Natural killer cell (primary cell): ENCODE measurements at regions not wholly inside any gene's neighbourhood (a gene's known extent, or its start where the extent isn't known, plus 50 kb on each side); places are given as distances from the start of the nearest gene placed in this dataset.

Experiments
- ATAC-seq, 3 donors: fragments of 150-1000 bp in 2 of 3; fragments of 200-7000 bp in 1 of 3; cut with Tn5 transposase; 1 replicate in 1 of 3; 2 replicates in 2 of 3; pipeline ENCODE4 v1.10.0; 2021; ENCODE audit warnings: mild to moderate bottlenecking in 2 of 3, moderate library complexity in 2 of 3
- DNase-seq, 2 donors: peaks; one replicate each; pipeline versions ENCODE4 v3.0.0 to v3.0.0-alpha.2; 2013 to 2021; ENCODE audit warnings: mixed read lengths in 1 of 2
- H3K27ac ChIP-seq: one replicate; pipeline ENCODE4 v1.5.1; 2013; ENCODE audit warnings: mild to moderate bottlenecking, low read length
- H3K27me3 ChIP-seq: one replicate; pipeline ENCODE4 v1.6.1; 2013; ENCODE audit warnings: low read length; ENCODE audit not compliant: control insufficient read depth, insufficient read depth
- H3K36me3 ChIP-seq: one replicate; pipeline ENCODE4 v1.6.1; 2013; ENCODE audit warnings: low read length; ENCODE audit not compliant: control insufficient read depth, insufficient read depth
- H3K4me1 ChIP-seq: one replicate; pipeline ENCODE4 v1.6.1; 2013; ENCODE audit warnings: low read length; ENCODE audit not compliant: control insufficient read depth, insufficient read depth
- H3K4me3 ChIP-seq: one replicate; pipeline ENCODE4 v1.5.1; 2013; ENCODE audit warnings: low read length
- H3K9me3 ChIP-seq: one replicate; pipeline ENCODE4 v1.6.1; 2013; ENCODE audit warnings: low read length; ENCODE audit not compliant: control insufficient read depth, insufficient read depth
- H3K27ac Mint-ChIP-seq, 2 donors: one replicate each; pipeline ENCODE4 v1.8.0; 2022; ENCODE audit warnings: mild to moderate bottlenecking in 2 of 2, mixed read lengths in 2 of 2, moderate library complexity in 1 of 2
- H3K27me3 Mint-ChIP-seq, 2 donors: one replicate each; pipeline ENCODE4 v1.8.0; 2022; ENCODE audit warnings: low read depth in 2 of 2, mixed read lengths in 2 of 2
- H3K36me3 Mint-ChIP-seq: one replicate; pipeline ENCODE4 v1.8.0; 2022; ENCODE audit warnings: mixed read lengths
- H3K4me1 Mint-ChIP-seq, 2 donors: one replicate each; pipeline ENCODE4 v1.8.0; 2022; ENCODE audit warnings: mixed read lengths in 2 of 2
- H3K4me3 Mint-ChIP-seq: one replicate; pipeline ENCODE4 v1.8.0; 2022; ENCODE audit warnings: mild to moderate bottlenecking, moderate library complexity, mixed read lengths
- H3K9me3 Mint-ChIP-seq, 2 donors: one replicate each; pipeline ENCODE4 v1.8.0; 2022; ENCODE audit warnings: mixed read lengths in 2 of 2
- CTCF ChIP-seq: fragments of 200-600 bp; IDR thresholded peaks from one replicate; pipeline ENCODE4 v1.8.0; 2022; ENCODE audit warnings: antibody characterized with exemption
- WGBS: methylation state at CpG from one replicate; pipeline ENCODE4 v1.1.7; 2013; ENCODE audit warnings: missing lambda C conversion rate; ENCODE audit not compliant: insufficient coverage; 5-methylcytosine and 5-hydroxymethylcytosine counted together
- intact Hi-C: fragments of 100-400 bp; cut with micrococcal nuclease; formaldehyde crosslinking; loops from one replicate; pipeline ENCODE4 v1.14.2; 2022

GRCh38 chr10:128884496-128885072 lies 582.5 kb upstream of the MGMT start:
- no peaks in the 10 kb centered on the region for H3K4me1 Mint-ChIP-seq
- no peak for DNase-seq
- ATAC-seq: no peak
- H3K9me3 Mint-ChIP-seq: peaks cover 2% of the 10 kb centered on the region in 2 donors
- no peak for TF ChIP-seq CTCF
- Histone ChIP-seq H3K27ac (no peak overlapping the region), H3K4me3 (no peak overlapping the region), H3K4me1 (no peaks in the 10 kb centered on the region), H3K27me3 (no peaks in the 10 kb centered on the region), H3K36me3 (no peaks in the 10 kb centered on the region), H3K9me3 (no peaks in the 10 kb centered on the region)
- no peaks in the 10 kb centered on the region for H3K36me3 Mint-ChIP-seq
- no peak overlapping the region for H3K4me3 Mint-ChIP-seq
- H3K27ac Mint-ChIP-seq: no peak overlapping the region
- WGBS: 86% methylated on average over 6 of the region's 6 CpGs
- H3K27me3 Mint-ChIP-seq: no peaks in the 10 kb centered on the region
- intact Hi-C loops: no loop called here

GRCh38 chr10:128885573-128886555 lies 581.2 kb upstream of the MGMT start:
- H3K9me3 ChIP-seq: no peaks in the 10 kb centered on the region
- no peak overlapping the region for H3K27ac ChIP-seq
- no peak overlapping the region for H3K4me3 Mint-ChIP-seq
- H3K27me3 Mint-ChIP-seq: no peaks in the 10 kb centered on the region
- no peaks in the 10 kb centered on the region for H3K27me3 ChIP-seq
- intact Hi-C loops: no loop called here
- H3K27ac Mint-ChIP-seq: no peak overlapping the region
- H3K36me3 ChIP-seq: no peaks in the 10 kb centered on the region
- ATAC-seq: peak in 1 of 3 donors; percentile 41
- WGBS: 92% methylated on average over 22 of the region's 22 CpGs
- H3K36me3 Mint-ChIP-seq: no peaks in the 10 kb centered on the region
- no peak for DNase-seq
- H3K4me1 Mint-ChIP-seq: no peaks in the 10 kb centered on the region
- peaks cover 2% of the 10 kb centered on the region in 2 donors for H3K9me3 Mint-ChIP-seq
- no peak for TF ChIP-seq CTCF
- no peaks in the 10 kb centered on the region for H3K4me1 ChIP-seq
- H3K4me3 ChIP-seq: no peak overlapping the region

GRCh38 chr10:128887856-128888255 lies 579.2 kb upstream of the MGMT start:
- Mint-ChIP-seq H3K27me3 (peaks cover 3 to 12% of the 10 kb centered on the region in 2 donors), H3K9me3 (peaks cover 2 to 4% of the 10 kb centered on the region in 2 donors), H3K4me1 (no peaks in the 10 kb centered on the region), H3K4me3 (no peak overlapping the region), H3K36me3 (no peaks in the 10 kb centered on the region), H3K27ac (no peak overlapping the region)
- no peak for ATAC-seq
- Histone ChIP-seq H3K4me1 (no peaks in the 10 kb centered on the region), H3K9me3 (no peaks in the 10 kb centered on the region), H3K27ac (no peak overlapping the region), H3K4me3 (no peak overlapping the region), H3K27me3 (no peaks in the 10 kb centered on the region), H3K36me3 (no peaks in the 10 kb centered on the region)
- no peak for DNase-seq
- TF ChIP-seq CTCF: no peak
- 81% methylated on average over 3 of the region's 3 CpGs for WGBS
- intact Hi-C loops: no loop called here
